Ureter (tissue), 1 donor: ENCODE measurements at regions not wholly inside any gene's neighbourhood (a gene's known extent, or its start where the extent isn't known, plus 50 kb on each side); places are given as distances from the start of the nearest gene placed in this dataset.
"Not testable (repeated sequence)": the region's sequence is repeated elsewhere in the genome, so short reads cannot be mapped to it uniquely, and the experiment has no call there.

ENCODE experiments used
- DNase-seq: peaks from one replicate; pipeline ENCODE4 v3.0.0-alpha.2; 2020; ENCODE audit warnings: low spot score
- donor health status: DM: yes; HTN: yes; CAD: no.

DNA sequence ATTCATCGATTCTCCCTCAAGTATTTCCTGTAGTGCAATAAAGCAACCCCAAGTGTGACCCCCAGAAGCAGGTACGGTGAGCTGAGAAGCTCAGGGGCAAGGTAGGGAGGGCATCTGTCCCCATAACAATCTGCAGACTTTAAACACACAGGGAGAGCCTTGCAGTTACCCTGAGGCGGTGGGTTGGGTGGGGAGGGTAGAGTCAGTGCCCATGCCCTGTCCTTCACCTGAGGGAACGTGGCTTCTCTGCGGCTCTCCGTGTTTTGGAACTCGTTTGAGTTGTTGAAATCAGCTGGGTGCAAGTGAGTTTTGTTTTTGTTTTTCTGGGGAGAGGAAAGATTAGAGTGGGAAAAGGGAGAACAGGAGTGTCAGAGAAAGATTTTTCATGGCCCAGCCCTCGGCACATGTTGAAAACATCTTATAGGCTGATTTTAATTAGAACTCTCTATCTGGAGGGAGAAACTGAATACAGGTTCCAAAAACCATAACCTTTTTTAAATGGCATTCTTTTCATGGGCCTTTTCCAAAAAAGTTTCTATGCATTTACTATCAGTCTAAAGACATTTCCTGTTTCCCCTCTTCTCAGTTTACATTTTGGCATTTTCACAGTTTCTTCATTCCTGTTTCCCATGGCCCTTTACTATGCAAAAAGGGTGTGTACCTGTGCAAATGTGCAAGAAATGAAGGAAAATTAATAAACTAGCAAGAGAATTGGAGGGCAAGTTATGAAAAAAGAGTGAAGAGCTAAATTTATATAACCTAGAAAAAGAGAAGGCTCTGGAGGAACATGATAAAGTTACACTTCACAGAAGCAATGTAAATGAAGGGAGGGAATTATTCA, 266.5 kb upstream of the VLDLR start:
- DNase-seq: no peak

DNA sequence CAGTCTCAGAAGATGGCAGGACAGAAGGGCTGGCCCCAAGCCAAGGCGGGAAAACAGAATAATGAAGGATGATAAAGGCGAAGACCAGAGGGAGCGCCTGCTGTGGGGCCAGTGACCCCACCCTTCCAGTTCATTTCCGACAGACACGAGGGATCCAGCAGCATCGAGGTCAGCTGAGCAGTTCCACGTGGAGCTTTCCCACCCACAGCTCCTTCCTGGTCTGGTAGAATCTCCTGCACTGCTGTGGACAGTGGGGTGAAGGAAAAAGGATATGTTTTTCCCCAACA, 265.9 kb upstream of the VLDLR start:
- DNase-seq: no peak

DNA sequence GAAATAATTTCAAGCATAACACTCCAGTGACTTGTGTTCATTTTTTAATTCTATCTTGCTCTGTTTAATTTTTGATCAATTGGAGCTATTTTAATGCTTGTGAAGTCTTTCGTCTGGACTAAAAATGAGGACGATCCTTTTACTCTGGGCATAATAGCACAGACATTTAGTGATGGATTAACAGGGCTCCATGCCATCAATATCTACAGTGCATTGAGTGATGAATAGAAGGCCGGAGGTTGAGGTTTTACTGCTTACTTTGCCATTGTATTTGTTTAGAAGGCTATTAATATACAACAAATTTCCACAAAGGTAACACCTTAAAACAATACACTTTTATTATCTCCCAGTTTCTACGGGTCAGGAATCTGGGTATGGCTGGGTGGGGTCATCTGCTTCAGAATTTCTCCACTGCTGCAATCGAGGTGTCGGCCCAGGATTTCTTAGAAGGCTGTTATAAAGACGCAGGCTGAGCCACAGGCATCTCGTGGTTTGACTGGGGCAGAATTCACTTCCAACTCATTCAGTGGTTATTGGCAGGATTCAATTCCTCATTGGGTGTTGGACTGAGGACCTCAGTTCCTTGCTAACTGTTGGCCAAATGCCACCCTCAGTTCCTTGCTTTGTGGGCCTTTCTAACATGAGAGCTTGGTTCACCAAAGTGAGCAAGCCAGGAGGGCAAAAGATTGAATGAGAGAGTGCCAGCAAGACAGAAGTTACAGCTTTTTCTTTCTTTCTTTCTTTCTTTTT, 265.4 kb upstream of the VLDLR start:
- DNase-seq: no peak

DNA sequence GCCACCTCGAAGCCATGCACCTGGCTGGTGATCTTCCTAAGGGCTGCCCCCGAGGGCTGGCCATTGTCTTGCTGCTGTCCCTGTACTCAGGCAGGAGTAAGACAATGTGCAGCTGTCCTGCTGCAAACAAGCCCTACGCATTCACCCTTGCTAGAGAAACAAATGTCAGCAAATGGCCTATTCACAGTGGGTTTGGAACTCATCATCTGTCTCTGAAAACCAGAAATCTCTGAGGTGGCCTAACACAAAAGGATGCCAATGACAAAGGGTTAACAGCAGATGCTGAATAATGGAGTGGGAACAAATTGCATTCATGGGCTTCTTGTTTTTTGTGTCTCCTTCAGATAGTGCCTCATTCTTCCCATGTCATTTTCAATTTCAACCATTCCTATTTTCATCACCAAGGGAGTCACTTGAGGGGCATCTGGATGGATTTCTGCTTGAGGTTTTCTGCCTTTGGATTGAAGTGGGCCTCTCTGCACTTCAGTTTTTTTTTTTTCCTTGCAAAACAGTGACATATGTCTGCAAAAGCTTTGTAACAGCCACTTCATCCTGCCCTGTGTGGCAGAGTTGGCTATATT, 261.6 kb upstream of the VLDLR start:
- no peak for DNase-seq

DNA sequence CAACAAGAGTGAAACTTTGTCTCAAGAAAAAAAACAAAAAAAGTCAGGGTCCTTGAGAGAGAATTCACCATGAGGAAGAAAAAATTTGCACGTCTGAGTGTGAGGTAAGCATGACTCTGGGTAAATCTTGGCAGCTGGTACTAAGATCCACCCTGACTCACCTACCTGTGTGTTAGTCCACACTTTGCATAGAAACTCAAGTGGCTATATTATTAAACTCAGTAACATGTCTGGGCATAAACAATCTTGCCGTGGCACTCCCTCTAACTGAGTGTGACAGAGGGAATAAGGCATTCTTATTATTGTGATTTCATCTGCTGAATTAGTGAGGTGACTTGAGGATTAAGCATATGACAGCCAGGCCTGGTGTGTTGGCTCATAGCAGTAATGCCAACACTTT, 259.4 kb upstream of the VLDLR start:
- no peak for DNase-seq

DNA sequence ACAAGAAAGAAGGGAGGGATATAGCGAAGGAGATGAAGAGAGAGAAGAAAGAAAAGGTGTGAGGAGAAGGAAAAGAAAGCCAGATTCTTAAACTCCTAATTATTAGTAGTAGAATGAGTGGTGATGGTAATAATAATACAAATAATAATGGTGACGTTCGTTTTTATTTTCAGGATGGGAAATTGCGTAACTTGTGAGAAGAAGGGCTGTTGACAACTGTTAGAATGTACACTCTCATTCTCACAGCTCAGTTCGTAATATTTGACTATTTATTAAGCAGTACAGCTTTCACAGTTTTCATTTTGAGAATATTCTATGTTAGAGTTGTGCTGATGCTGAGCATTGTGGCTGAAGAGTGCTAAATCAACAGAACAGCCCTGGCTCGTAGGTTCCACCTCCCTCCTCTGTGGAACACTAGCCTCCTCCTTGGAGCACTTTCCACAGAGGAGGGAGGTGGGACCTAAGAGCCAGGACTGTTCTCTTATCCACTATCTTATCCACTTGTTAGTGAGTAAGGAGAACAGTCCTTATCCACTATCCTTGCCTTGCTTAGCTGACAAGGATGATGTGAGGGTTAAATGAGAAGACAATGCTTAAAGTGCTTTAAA, 258.3 kb upstream of the VLDLR start:
- DNase-seq: no peak

DNA sequence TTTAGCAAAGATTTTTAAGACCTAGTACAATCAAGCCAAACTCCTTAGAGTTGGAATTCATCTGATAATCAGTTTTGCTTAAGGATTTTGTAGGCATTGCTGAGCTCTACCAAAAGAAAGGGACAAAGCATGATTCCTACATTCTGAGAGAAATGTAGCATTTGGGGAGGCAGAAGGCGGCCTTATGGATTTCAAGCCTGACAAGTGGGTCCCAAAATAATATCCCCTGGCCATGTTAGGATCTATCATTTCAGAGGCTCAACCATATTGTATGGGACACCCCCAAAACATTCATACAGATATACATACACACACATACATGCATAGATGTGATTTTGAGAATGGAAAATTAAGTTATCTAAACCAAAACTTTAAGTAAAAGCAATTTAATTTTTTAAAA, 257.8 kb upstream of the VLDLR start:
- no peak for DNase-seq

DNA sequence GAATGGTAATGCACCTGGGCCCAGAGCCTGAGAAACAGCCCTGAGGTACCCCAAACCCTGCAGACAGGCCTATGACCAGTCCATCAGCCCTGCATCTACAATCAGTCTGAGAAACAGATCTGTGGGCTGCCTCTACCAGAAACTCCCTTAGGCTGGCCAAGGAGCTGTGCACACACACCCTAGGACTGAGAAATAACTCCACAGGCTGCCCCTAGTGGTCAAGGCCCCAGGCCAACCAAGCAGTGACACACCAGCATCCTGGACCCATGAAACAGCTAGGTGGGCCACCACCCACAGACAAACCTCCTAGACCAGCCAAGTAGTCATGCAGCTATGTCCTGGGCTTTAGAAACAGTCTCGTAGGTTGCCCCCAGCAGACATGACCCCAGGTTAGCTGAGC, 253.6 kb upstream of the VLDLR start:
- DNase-seq: no peak

DNA sequence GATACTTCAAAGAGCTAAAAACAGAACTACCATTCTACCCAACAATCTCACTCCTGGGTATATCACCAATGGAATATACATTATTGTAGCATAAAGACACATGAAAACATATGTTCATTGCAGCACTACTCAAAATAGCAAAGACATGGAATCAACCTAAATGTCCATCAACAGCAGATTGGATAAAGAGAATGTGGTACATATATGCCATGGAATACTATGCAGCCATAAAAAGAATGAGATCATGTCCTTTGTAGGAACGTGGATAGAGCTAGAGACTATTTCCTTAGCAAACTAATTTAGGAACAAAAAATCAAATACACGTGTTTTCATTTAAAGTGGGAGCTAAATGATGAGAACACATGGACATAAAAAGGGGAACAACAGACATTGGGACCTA, 247.9 kb upstream of the VLDLR start:
- DNase-seq: no peak

DNA sequence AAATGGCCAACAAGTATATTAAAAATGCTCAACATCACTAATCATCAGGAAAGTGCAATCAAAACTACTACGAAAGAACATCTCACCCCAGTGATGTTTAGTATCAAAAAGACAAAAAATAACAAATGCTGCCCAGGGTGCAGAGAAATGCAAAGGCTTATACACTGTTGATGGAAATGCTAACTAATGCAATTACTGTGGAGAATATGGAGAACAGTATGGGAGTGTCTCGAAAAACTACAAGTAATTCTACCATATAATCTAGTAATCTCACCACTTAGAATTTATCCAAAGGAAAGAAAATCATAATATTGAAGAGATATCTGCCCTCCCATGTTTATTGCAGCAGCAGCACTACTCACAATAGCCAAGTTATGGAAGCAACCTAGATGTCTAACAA, 246.5 kb upstream of the VLDLR start:
- DNase-seq: no peak

DNA sequence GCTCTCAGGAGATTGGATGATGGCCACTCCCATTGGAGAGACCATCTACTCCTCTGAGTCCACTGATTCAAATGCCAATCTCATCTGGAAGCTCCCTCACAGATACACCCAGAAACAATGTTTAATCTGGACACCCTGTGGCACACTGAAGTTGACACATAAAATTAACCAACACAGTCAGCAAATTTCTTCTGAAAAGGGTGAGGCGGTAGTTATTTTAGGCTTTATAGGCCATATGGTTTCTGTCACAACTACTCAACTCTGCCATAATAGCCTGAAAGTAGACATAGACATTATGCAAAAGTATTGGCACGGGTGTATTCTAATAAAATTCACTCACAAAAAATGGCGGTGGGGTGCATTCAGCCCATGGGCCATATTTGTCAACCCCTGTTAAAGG, 244.5 kb upstream of the VLDLR start:
- DNase-seq: no peak

DNA sequence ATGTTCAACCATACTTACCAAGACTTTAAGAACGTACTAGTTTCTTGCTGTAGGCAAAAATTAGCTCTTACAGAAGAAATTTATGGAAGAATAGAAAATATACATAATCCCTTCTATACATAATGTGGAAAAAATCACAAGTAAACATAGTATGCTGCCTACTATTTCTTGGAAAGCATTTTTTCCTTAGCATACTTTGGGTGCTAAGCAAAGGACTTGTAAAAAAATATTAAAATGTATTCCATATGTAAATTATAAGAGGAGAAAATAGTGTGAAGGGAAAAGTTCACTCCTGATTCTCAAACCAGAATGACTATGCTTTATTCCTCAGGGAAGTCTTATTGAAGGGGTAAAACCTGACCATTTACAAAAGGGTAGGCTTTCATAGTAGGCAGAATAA, 243.8 kb upstream of the VLDLR start:
- DNase-seq: no peak

DNA sequence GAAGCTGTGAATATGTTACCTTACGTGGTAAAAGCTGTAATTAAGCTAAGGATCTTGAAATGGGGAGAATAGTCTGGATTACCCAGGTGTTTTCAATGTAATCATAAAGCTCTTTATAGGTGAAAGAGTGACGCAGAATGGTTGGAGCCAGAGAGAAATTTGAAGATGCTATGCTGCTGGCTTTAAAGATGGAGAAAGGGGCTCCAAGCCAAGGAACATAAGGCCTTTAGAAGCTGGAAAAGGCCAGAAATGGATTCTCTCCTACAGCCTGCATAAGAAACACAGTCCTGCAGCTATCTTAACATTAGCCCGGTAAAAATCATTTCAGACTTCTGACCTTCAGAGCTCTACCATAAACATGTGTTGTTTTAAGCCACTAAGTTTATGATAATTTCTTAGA, 243.3 kb upstream of the VLDLR start:
- no peak for DNase-seq

DNA sequence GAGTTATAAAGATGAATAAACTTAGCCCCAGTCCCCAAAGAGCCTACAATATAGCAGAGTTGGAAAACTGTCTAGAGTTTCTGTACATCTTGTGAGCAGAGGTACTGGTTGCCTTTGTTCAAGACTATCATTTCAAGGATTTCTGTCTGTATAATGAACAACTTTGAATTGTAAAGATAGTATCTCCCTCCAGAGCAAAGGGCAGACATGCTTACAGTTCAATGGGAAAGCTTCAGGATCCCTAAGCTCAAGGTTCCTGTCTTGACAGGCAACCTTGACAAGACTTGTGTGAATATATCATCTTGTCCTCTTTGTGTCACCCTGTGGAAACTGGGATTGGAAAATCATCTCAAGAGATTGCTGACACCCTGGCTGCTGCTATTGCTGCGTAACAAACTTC, 242.8 kb upstream of the VLDLR start:
- DNase-seq: no peak

DNA sequence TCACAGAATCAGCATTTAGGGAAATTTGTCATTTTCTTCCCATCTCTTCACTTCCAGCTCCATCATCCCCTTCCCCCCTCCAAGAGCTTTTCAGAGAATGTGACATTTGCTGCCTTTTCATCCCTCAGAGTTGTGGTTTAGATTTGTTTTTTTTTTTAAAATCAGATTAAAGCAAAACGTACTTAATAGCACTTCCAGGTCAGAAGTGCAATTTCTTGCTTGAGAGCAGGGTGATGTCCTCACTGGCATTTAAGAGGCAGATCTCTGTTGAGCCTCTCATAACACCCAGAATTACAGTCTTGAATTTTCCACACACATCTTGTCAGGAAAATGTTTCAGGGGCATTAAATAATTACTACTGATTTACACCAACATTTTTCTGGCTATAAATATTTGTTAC, 236.8 kb upstream of the VLDLR start:
- no peak for DNase-seq

DNA sequence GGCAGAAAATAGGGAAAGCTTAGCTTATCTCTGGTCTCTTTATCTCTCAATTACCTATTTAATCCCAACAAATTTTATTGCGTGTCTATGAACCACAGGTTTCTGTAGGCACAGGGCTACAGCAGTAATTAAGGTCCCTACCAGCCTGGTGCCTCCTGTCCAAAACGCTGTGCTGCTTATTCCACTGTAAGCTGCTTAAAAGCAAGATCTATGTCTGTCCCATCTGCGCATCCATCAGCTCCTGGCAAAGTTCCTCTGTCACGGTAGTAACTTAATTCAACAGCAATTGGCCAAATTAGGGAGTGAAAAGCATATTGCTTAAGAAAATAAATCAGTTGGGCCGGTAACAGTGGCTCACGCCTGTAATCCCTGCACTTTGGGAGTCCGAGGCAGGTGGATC, 235.8 kb upstream of the VLDLR start:
- DNase-seq: no peak

DNA sequence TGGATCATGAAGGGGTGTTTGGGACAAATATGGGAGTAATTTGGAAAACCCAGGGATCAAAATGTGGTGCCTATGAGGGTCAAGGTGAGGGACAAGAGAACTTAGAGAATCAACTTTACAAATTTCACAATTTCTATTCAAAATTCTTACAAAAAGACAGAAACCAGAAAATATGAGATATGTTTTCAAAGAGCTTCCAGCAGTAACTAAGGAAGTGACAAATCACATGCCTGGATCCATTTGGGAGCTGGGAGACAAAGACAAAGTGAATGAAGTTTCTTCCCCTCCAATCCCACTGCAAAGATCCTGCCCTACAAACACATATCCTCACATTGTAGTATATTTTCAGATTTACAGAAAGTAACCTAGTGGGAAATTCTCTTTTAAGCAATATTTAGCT, 235.0 kb upstream of the VLDLR start:
- DNase-seq: no peak

DNA sequence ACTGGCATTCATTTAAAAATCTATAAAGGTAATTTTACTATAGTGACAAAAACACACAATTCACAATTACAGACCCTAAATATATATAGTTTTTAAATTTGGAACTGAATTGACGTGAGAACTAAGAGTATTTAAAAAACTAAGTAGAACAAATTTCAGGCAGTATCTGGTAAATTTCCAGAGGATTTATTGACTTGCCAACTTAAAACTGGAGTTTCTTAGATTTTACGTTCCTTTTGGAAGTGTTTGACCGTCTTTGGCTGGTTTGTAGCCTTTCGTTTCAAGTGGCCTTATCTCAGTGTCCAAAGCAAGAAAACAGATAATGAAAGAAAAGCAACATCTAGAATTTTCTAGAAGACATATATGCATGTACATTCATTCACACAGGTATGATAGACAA, 234.4 kb upstream of the VLDLR start:
- no peak for DNase-seq

DNA sequence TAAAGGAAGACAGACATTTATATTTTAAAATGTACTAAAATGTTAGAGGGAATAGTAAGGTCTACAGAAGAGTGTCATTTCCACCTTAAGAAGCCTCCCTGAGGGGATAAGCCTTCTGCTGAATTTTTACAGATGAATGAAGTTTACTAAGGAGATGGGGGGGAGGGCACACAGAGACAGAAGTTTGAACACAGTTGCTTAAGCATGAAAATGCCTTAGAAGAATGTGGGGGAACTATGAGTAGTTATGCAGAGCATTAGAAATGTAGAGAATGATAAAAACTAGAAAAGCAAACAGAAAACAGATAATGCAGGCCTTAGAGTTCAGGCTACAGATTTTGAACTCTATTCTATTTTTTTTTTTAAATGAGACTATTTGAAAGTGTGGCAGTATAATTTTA, 232.2 kb upstream of the VLDLR start:
- no peak for DNase-seq

DNA sequence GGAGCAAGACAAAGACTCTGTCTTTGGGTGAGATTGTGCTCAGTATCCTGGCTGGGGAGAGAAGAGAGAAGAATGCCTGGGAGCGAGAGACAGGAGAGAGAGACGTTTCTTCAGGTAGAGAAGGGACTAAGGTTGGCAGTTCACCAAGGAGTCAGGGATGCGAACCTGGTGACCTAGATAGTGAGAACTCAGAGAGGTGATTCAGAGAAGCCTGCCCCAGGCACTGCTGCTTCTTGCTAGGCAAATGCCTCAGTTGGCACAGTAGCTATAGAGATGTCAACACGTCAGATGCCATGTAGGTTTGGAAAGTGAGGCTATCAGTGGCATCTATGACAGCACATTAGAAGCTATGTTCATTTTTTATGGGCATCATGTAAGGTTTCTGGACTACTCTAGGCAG, 231.6 kb upstream of the VLDLR start:
- DNase-seq: no peak

DNA sequence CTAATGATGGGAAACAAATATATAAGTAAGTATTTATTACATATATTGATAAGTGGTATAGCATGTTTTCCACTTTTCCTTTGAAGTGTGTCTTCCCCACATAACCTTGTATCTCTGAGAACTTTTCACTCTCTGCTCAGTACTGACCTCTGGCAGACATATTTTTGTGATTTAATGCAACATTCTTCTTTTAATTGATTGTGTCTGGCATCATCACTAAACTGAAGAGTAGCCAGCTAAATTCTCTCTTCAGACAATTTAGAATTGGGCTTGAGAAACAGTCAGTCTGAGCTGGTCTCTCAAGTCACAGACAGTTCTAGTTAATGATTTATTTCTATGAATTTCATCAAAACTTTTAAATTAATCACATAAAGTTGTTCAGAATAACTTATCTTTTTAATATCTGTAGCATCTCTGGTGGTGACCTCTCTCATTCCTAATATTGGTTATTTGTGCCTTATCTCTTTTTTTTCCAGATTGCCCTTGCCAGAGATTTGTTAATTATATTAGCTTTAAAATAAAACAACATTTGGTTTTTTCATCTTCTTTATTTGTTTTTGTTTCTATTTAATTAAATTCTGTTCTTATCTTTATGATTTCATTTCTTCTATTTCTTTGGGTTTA, 230.0 kb upstream of the VLDLR start:
- not testable (repeated sequence) for DNase-seq

DNA sequence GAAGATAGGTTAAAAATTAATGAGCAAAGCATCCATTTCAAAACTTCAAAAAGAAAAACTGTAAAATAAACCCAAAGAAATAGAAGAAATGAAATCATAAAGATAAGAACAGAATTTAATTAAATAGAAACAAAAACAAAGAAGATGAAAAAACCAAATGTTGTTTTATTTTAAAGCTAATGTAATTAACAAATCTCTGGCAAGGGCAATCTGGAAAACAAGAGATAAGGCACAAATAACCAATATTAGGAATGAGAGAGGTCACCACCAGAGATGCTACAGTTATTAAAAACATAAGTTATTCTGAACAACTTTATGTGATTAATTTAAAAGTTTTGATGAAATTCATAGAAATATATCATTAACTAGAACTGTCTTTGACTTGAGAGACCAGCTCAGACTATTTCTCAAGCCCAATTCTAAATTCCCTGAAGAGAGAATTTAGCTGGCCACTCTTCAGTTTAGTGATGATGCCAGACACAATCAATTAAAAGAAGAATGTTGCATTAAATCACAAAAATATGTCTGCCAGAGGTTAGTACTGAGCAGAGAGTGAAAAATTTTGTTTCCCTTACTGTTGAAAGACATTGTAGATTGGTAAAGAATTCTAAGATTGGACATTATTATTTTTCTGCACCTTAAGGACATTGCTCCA, 227.4 kb upstream of the VLDLR start:
- DNase-seq: not testable (repeated sequence)
